ENCODE measurements at regions not wholly inside any gene's neighbourhood (a gene's known extent, or its start where the extent isn't known, plus 50 kb on each side); places are given as distances from the start of the nearest gene placed in this dataset.
"Not testable (repeated sequence)": the region's sequence is repeated elsewhere in the genome, so short reads cannot be mapped to it uniquely, and the experiment has no call there.

GRCh38 chr9:80538976-80539375, 967.2 kb downstream of the TLE4 start:
- no peak for DNase-seq (ENCODE audit: low read depth)

- no peak for DNase-seq (ENCODE audit: low read depth)
Observed at GRCh38 chr9:80522465-80522864, 950.7 kb downstream of the TLE4 start.

- no peak for DNase-seq (ENCODE audit: low read depth)
Observed at GRCh38 chr9:80521151-80521550, 949.4 kb downstream of the TLE4 start.

- DNase-seq (ENCODE audit: low read depth) = no peak
Observed at GRCh38 chr9:80520231-80520630, 948.5 kb downstream of the TLE4 start.

GRCh38 chr9:80518441-80518840, 946.7 kb downstream of the TLE4 start:
- DNase-seq (ENCODE audit: low read depth) = no peak

- DNase-seq (ENCODE audit: low read depth) = no peak
Observed at GRCh38 chr9:80516679-80517078, 944.9 kb downstream of the TLE4 start.

GRCh38 chr9:80509358-80509757, 937.6 kb downstream of the TLE4 start:
- no peak for DNase-seq (ENCODE audit: low read depth)

GRCh38 chr9:80507611-80508010, 935.8 kb downstream of the TLE4 start:
- no peak for DNase-seq (ENCODE audit: low read depth)

GRCh38 chr9:80504601-80505230, 933.0 kb downstream of the TLE4 start:
- no peak for DNase-seq (ENCODE audit: low read depth)

GRCh38 chr9:80503671-80504281, 932.0 kb downstream of the TLE4 start:
- no peak for DNase-seq (ENCODE audit: low read depth)

GRCh38 chr9:80502306-80502705, 930.5 kb downstream of the TLE4 start:
- DNase-seq (ENCODE audit: low read depth) = no peak

GRCh38 chr9:80501635-80502034, 929.9 kb downstream of the TLE4 start:
- DNase-seq (ENCODE audit: low read depth) = no peak

- no peak for DNase-seq (ENCODE audit: low read depth)
Observed at GRCh38 chr9:80500300-80500699, 928.5 kb downstream of the TLE4 start.

- DNase-seq (ENCODE audit: low read depth) = no peak
Observed at GRCh38 chr9:80498001-80498555, 926.3 kb downstream of the TLE4 start.

- no peak for DNase-seq (ENCODE audit: low read depth)
Observed at GRCh38 chr9:80496901-80497556, 925.3 kb downstream of the TLE4 start.

- DNase-seq (ENCODE audit: low read depth) = no peak
Observed at GRCh38 chr9:80493258-80493657, 921.5 kb downstream of the TLE4 start.

GRCh38 chr9:80492221-80492620, 920.5 kb downstream of the TLE4 start:
- no peak for DNase-seq (ENCODE audit: low read depth)

- DNase-seq (ENCODE audit: low read depth) = no peak
Observed at GRCh38 chr9:80491086-80491696, 919.4 kb downstream of the TLE4 start.

GRCh38 chr9:80489329-80489728, 917.6 kb downstream of the TLE4 start:
- DNase-seq (ENCODE audit: low read depth) = no peak

- DNase-seq (ENCODE audit: low read depth) = no peak
Observed at GRCh38 chr9:80485420-80486250, 913.9 kb downstream of the TLE4 start.

- DNase-seq (ENCODE audit: low read depth) = not testable (repeated sequence)
Observed at GRCh38 chr9:80482251-80482650, 910.5 kb downstream of the TLE4 start.

GRCh38 chr9:80467632-80468031, 895.9 kb downstream of the TLE4 start:
- no peak for DNase-seq (ENCODE audit: low read depth)
